HEK293 (cell line): ENCODE measurements at regions not wholly inside any gene's neighbourhood (a gene's known extent, or its start where the extent isn't known, plus 50 kb on each side); places are given as distances from the start of the nearest gene placed in this dataset.

ENCODE experiments used
- CTCF ChIP-seq: fragments of 450-650 bp; formaldehyde crosslinking; IDR thresholded peaks from 2 replicates; pipeline ENCODE4 v1.5.1; 2016; ENCODE audit warnings: missing biosample characterization, missing genetic modification characterization
- ZBTB26 ChIP-seq: fragments of 450-650 bp; formaldehyde crosslinking; optimal IDR thresholded peaks from 2 replicates; pipeline ENCODE3; 2016; ENCODE audit warnings: missing biosample characterization, mild to moderate bottlenecking, missing genetic modification characterization
- ZNF26 ChIP-seq: fragments of 450-650 bp; formaldehyde crosslinking; IDR thresholded peaks from 2 replicates; pipeline ENCODE4 v1.5.1; 2016; ENCODE audit warnings: missing biosample characterization, missing genetic modification characterization
- ZNF416 ChIP-seq: fragments of 450-650 bp; formaldehyde crosslinking; IDR thresholded peaks from 2 replicates; pipeline ENCODE4 v1.5.1; 2016; ENCODE audit warnings: missing biosample characterization, missing genetic modification characterization
- ZNF518A ChIP-seq: fragments of 450-650 bp; formaldehyde crosslinking; conservative IDR thresholded peaks from 2 replicates; pipeline ENCODE4 v1.5.1; 2016; ENCODE audit warnings: low read depth, missing biosample characterization, missing genetic modification characterization
- ZNF521 ChIP-seq: fragments of 450-650 bp; formaldehyde crosslinking; IDR thresholded peaks from 2 replicates; pipeline ENCODE4 v1.5.1; 2017; ENCODE audit warnings: missing biosample characterization, mild to moderate bottlenecking, missing genetic modification characterization

GRCh38 chr4:64564126-64564525, 154.9 kb upstream of the TECRL start:
- no peak for TF ChIP-seq ZNF26 (tag by site-specific recombination)
- TF ChIP-seq CTCF (tag by site-specific recombination), result no peak
- TF ChIP-seq ZNF416, result no peak
- no peak for TF ChIP-seq ZBTB26 (tag by site-specific recombination)
- no peak for TF ChIP-seq ZNF521
- TF ChIP-seq ZNF518A, result no peak
